ENCODE measurements at regions not wholly inside any gene's neighbourhood (a gene's known extent, or its start where the extent isn't known, plus 50 kb on each side); places are given as distances from the start of the nearest gene placed in this dataset.

DNA sequence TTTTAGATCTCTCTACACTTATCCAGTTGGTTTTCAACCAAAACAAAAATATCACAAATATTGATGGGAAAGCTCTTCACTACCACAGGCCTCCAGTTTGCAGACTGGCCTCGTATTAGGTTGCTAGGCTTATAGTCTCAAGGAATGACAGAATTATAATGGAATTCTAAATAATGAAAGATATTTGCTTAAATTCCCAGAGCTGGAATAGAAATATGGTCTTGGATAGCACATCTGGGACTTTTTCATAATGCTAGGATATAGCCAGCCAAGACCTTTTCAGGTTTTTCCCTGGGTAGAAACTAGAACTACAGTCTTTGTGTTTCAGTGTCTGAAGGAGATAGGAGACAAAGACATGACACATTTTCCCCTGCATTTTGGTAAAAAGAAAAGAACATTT lies 121.9 kb upstream of the STAC start:
- DNase-seq (ENCODE audit: low spot score) = no peak
- FAIRE-seq = no peak

DNA sequence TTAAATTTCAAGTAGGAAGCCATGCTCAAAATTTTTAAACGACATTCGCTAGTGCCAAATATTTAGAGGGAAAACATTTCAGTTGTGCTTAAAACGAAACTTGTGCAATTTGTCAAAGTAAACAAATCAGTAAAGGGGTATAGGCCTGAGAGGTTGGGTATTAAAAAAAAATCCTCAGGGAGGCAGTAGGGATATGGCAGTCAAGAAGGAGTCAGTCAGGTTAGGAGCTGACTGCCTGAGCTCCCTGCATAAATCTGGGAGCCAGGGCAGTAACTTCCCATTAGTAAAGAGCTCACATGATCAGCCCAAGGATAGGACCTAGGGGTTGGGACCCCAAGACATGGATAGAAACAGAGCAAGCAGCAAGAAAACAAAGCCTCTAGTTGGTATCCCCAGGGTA lies 120.7 kb upstream of the STAC start:
- FAIRE-seq (no peak), DNase-seq (ENCODE audit: low spot score) (no peak)

DNA sequence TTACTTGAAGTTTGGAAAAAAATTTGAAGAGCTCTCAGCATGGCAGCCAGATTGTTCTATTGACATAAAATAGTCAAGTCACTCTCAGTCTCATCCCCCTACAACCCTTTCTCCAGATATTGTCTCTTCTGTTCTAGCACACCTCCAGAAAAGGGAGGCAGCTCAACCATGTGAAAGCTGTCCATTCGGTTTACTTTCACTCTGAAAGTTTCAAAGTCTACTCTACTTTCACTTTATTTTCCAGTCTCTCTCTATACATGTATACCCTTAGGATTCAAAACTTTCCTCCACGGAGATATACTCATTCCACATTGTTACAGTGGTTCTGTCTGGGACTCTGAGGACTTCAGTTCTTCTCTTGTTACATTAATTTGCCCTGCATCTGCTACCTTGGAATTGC lies 111.0 kb upstream of the STAC start:
- DNase-seq (ENCODE audit: low spot score) = no peak
- no peak for FAIRE-seq

DNA sequence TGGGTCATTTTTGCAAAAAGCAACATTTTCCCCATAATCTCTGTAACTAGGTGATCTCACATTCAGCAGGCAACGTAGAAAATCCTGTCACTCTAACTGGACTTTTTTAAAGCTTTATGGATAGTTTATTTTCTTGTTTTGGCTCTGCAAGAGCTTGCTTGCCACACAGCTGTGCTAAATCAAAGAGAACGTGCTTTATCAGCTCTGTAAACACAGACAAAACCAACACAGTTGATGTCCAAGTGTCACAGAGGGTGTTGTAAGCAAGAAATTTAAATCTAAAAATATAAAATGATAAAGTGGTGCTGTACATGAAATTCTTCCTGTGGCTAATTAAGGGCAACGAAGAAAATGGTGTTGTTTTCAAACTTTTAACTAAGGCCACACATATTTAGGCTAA lies 97.5 kb upstream of the STAC start:
- DNase-seq (ENCODE audit: low spot score) (no peak), FAIRE-seq (no peak)

DNA sequence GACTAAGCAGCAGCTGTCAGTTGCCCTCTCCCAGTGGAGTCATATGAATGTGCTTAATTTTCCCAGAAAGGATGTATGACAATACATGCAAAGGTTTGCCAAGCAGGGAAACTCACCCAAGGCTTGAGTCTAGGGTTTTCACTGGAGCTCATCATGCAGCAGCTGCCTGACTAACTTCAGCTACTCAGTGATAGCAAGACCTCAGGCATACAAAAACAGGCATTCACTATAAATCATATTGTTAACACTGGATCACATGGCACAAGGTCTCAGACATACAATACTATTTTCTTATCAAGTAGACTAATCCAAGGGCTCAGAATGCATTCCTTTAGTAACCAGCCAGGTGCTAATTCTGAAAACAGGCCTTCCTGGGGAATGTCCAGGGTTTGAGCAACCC lies 85.0 kb upstream of the STAC start:
- FAIRE-seq (no peak), DNase-seq (ENCODE audit: low spot score) (no peak)

DNA sequence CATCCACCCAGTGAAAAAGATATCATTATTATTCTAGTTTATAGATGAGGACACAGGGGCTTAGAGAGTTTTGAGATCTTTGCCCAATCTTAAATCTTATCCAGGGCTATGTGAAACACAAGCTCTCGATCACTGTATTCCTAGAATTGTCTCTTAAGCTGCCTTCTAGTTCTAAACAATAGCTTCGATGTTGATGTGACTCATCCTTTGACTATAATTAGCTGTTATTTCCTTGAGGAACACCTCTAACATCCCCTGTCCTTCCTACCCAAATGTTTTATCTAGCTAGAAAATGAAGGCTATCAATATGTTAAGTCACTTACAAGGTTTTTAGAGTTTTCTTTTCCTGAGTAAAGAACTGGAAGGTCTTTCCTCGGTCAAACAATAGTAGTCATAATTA lies 83.1 kb upstream of the STAC start:
- DNase-seq (ENCODE audit: low spot score) (no peak), FAIRE-seq (no peak)

DNA sequence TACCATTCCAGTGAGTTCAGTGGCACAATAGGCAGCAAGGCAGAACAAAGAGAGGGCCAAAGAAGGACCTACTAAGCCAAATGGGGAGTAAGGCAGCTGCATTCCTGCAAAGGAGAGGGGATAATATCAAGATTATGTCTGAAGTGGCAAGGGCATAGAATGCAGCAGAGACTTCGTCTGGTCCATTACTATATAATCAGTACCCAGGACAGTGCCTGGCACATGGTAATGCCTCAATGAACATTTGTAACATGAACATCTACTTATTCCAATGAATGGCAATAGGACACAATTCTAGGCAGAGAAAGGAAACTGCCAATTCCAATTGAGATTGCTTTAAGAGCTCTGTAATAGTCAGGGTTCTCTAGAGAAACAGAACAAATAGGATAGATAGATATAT lies 82.1 kb upstream of the STAC start:
- no peak for DNase-seq (ENCODE audit: low spot score)

DNA sequence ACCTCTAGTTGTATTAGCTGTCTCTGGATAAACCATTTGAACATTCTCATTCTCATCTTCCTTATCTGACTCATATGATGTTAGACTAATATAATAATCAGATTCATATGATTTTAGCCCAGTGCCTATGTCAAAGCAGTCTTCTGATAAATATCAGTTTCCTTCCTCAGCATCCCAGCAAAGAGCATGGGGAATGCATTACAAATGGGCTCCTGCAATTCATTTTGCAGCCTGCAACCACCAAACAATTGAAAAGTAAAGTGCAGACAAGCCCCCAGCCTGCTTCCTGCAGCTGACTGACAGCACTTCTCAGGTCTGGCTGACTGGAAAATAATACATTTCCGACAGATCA lies 78.2 kb upstream of the STAC start:
- no peak for DNase-seq (ENCODE audit: low spot score)
- FAIRE-seq = no peak

More for the DNA sequence above, 82.1 kb upstream of the STAC start:
- FAIRE-seq = no peak

DNA sequence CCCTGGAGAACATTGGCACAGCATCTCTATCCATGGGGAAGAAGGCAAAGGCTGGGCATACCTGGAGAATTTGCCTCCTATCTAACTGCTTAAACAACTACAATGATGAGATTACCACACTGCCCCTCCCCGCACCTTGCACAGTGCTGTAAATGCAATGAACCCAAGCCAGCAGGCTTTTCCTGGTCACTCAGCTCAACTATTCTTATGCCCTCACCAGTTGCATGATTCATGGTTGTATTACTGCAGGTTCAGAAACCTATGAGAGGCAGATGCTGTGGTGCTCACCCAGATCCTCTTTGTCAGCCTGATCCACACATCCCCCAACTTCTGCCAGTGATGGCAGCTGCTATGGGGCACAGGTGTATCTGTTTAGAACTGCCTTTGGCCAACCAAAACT lies 77.7 kb upstream of the STAC start:
- DNase-seq (ENCODE audit: low spot score) = no peak
- FAIRE-seq = no peak

DNA sequence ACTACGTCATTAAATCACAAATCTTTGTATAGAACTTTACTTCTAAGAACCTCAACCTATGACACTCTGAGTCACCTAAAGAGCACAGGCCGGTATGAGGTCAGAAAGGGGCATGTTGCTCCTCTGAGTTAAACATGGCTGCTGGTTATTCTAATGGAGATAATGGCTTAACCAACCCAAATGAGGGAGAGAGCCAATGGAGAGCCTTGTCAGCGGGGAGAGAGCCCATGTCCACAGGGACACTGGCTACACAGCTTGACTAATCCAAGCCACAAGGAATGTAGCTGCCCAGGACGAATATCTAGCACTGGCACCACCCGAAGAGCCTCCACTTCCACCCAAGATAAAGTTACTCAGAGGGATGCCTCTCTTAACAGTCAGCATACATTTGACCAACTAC lies 77.0 kb upstream of the STAC start:
- FAIRE-seq (no peak), DNase-seq (ENCODE audit: low spot score) (no peak)

DNA sequence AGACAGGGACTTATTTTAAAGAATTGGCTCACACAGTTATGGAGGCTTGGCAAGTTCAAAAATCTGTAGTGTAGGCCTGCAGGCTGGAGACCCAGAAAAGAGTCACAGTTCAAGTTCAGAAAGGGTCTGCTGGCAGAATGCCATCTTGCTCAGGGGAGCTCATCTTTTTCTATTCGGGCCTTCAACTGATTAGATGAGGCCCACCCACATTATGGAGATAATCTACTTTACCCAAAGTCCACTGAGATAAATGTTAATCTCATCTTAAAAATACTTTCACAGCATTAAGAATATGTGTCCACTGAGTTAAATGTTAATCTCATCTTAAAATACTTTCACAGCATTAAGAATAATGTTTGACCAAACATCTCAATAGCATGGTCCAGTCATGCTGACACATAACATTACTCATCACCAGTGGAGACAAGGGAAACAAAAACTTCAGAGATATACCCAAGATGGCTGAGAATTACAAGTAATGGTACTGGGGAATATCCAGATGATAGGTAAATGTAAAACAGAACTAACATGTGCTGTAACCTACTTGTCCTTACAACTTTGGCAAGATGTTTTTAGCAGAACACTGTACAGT lies 74.3 kb upstream of the STAC start:
- FAIRE-seq = no peak

DNA sequence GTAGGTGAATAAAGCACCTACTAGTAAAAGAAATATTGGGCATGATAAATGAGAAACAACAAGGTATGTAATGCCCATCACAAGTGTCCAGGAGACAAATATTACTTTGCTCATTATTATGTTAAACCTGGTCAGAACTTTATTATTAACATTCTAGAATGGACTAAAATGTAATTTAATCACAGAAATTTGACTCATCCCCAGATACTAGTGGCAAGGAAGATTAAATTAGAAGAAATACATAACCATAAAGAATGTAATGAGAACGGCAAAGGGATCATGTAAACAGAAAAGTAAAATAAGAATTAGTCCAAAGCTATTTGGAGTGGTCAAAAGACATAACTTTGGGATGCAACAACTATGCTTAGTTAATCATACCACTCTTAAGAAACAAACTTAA lies 71.2 kb upstream of the STAC start:
- no peak for FAIRE-seq
- no peak for DNase-seq (ENCODE audit: low spot score)

More for the DNA sequence above, 74.3 kb upstream of the STAC start:
- DNase-seq (ENCODE audit: low spot score) = no peak

DNA sequence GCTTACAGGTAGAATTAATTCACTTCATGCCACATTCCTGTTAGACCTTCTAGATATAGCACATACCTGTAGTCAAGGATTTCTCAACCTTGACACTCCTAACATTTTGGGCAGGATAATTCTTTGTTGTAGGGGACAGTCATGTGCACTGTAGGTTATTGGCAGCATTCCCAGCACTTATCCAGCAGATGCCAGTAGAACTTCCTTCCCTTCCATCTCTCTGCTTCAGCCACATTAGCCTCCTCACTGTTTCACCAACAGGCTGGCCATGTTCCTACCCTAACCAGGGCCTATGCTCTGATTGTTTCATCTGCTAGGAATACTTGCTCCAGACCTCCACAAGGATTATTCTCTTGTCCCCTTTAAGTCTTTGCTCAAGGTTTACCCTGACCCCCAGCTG lies 68.0 kb upstream of the STAC start:
- no peak for FAIRE-seq
- DNase-seq (ENCODE audit: low spot score) = no peak

DNA sequence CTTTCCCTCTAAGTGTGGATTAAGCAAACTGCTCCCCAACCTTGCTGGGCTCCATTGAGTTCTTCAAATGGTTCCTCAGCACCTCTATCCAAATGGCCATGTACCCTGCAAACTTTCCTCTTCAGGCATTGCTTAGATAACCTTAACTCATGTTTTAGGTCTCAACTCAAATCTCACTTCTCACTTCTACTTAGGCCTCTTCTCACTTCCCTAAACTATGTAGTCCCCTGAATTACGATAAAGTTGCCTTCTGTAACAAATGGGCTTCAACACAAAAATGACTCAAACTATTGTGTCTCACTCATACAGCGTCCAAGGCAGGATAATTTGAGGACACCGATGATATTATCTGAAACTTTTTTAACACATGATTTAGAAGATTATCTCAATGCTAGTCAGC lies 62.4 kb upstream of the STAC start:
- no peak for DNase-seq (ENCODE audit: low spot score)
- FAIRE-seq = no peak

DNA sequence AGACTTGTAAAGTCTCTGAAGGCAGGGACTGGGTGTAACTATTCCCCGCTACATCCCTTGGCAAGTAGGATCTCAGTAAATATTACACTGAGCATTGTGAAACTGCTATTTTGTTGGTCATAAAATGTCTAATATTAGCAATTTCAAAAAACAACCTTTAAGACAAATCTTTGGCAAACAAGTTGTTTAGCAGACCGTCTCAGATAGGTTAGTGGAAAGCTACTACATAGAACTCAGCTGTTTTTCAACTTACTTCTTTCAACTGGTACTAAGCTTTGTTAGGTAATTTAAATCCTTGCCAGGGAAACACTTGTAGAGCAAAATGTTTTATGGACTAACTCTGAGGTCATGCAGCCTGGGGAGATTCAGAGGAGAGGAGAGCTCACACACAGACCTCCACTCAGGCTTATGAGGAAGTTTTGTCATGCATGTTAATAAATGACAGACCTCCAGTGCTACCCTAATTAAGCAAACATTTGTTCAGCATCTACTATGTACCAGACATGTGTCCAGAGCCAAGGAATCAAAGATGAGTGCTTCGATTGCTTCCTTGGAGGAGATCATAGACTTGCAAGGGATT lies 61.6 kb upstream of the STAC start:
- FAIRE-seq = no peak
- no peak for DNase-seq (ENCODE audit: low spot score)

DNA sequence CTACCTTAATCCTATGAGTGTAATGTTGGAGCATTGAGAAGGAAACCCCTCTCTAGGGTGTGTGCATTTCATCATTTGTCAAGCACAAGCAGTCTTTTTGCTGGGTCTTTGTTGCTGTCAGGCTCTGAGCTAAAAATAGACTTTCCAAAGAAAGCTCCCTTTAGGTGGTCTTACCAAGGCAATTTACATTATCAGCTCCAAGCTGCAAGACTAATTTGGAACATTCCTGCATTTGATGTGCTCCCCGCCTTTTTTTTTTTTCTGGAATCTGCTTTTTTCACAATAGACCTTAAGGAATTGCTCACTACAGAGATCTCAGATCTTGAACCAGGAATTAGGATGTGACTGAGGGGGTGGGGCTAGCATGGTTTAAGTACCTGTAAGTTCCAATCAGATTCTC lies 60.6 kb upstream of the STAC start:
- FAIRE-seq (no peak), DNase-seq (ENCODE audit: low spot score) (no peak)
